Right atrium auricular region (tissue), 2 donors: ENCODE measurements at regions not wholly inside any gene's neighbourhood (a gene's known extent, or its start where the extent isn't known, plus 50 kb on each side); places are given as distances from the start of the nearest gene placed in this dataset.

Experiments used
- DNase-seq: peaks from one replicate; pipeline ENCODE4 v3.0.0-alpha.2; 2019; ENCODE audit warnings: low spot score
- H3K27ac ChIP-seq, 2 donors: fragments of 200-600 bp; sonication (generic); 1 replicate in 1 of 2; 2 replicates in 1 of 2; pipeline ENCODE4 v1.5.1; 2016 to 2019
- H3K27me3 ChIP-seq, 2 donors: fragments of 200-600 bp; sonication (generic); one replicate each; pipeline versions ENCODE4 v1.5.1 to v1.6.0; 2017 to 2019
- H3K36me3 ChIP-seq: fragments of 200-600 bp; sonication (generic); one replicate; pipeline ENCODE4 v1.5.1; 2016
- H3K4me1 ChIP-seq, 2 donors: fragments of 200-600 bp; sonication (generic); one replicate each; pipeline versions ENCODE4 v1.5.1 to v1.6.0; 2017 to 2019
- H3K4me3 ChIP-seq, 2 donors: fragments of 200-600 bp; sonication (generic); 1 replicate in 1 of 2; 2 replicates in 1 of 2; pipeline ENCODE4 v1.5.1; 2017 to 2019; ENCODE audit warnings: mild to moderate bottlenecking in 1 of 2, moderate library complexity in 1 of 2
- H3K9me3 ChIP-seq, 2 donors: fragments of 200-600 bp; sonication (generic); one replicate each; pipeline ENCODE4 v1.5.1; 2019
- CTCF ChIP-seq, 2 donors: fragments of 200-600 bp; sonication (generic); IDR thresholded peaks; one replicate each; pipeline ENCODE4 v1.5.1; 2019; ENCODE audit warnings: antibody characterized with exemption in 2 of 2

- H3K36me3 ChIP-seq = no peaks in the 10 kb centered on the region
- H3K27ac ChIP-seq = no peak overlapping the region
- TF ChIP-seq CTCF (IDR thresholded peaks at IDR 0.05) = no peak
- no peaks in the 10 kb centered on the region for H3K27me3 ChIP-seq
- H3K4me3 ChIP-seq = no peak overlapping the region
- no peaks in the 10 kb centered on the region for H3K4me1 ChIP-seq
- H3K9me3 ChIP-seq = no peaks in the 10 kb centered on the region
- DNase-seq = no peak
Observed at GRCh38 chr6:98463038-98464000, 371.1 kb upstream of the POU3F2 start.

- Histone ChIP-seq H3K9me3 (no peaks in the 10 kb centered on the region), H3K36me3 (no peaks in the 10 kb centered on the region), H3K27ac (no peak overlapping the region), H3K4me1 (no peaks in the 10 kb centered on the region), H3K27me3 (no peaks in the 10 kb centered on the region), H3K4me3 (no peak overlapping the region)
- no peak for DNase-seq
- no peak for TF ChIP-seq CTCF (IDR thresholded peaks at IDR 0.05)
Observed at GRCh38 chr6:98467091-98467490, 367.3 kb upstream of the POU3F2 start.

GRCh38 chr6:98467902-98468301, 366.5 kb upstream of the POU3F2 start:
- Histone ChIP-seq H3K36me3 (no peaks in the 10 kb centered on the region), H3K4me1 (no peaks in the 10 kb centered on the region), H3K9me3 (no peaks in the 10 kb centered on the region), H3K4me3 (no peak overlapping the region), H3K27ac (no peak overlapping the region), H3K27me3 (no peaks in the 10 kb centered on the region)
- no peak for DNase-seq
- TF ChIP-seq CTCF (IDR thresholded peaks at IDR 0.05) = no peak

- Histone ChIP-seq H3K4me1 (no peaks in the 10 kb centered on the region), H3K9me3 (no peaks in the 10 kb centered on the region), H3K36me3 (no peaks in the 10 kb centered on the region), H3K4me3 (no peak overlapping the region), H3K27ac (no peak overlapping the region), H3K27me3 (no peaks in the 10 kb centered on the region)
- no peak for DNase-seq
- no peak for TF ChIP-seq CTCF (IDR thresholded peaks at IDR 0.05)
Observed at GRCh38 chr6:98469141-98469540, 365.2 kb upstream of the POU3F2 start.

GRCh38 chr6:98470821-98471220, 363.6 kb upstream of the POU3F2 start:
- Histone ChIP-seq H3K27ac (no peak overlapping the region), H3K27me3 (no peaks in the 10 kb centered on the region), H3K4me1 (no peaks in the 10 kb centered on the region), H3K4me3 (no peak overlapping the region), H3K36me3 (no peaks in the 10 kb centered on the region), H3K9me3 (no peaks in the 10 kb centered on the region)
- no peak for TF ChIP-seq CTCF (IDR thresholded peaks at IDR 0.05)
- no peak for DNase-seq
